NCI-H2227 (cell line): ENCODE measurements at regions not wholly inside any gene's neighbourhood (a gene's known extent, or its start where the extent isn't known, plus 50 kb on each side); places are given as distances from the start of the nearest gene placed in this dataset.
A peak's percentile ranks its signal among the peaks of the same experiment; 100 is the strongest.

Experiments used
- DNase-seq: peaks from one replicate; lab custom pipeline; 2025; ENCODE audit not compliant: unreplicated experiment; lab: John Stamatoyannopoulos, UW

DNA sequence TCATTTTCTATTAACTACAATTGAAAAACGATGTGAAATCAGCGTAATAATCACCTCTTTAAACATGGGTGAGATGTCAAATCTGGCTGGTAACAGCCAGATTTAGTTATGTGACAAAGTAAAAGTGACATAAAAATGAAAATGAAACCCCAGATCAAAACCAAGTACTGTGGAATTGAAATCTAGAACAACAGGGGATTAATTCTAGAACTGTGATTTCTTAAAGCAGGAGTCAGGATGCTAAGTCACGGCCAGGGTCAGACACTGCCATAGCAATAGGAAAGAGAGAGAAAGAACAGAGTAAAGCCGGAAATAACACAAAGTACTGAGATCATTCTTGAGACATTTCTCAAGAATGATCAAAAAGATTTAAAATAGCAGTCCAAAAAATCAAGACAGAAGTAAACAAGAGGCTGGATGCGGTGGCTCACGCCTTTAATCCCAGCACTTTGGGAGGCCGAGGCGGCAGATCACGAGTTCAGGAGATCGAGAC, 1183.7 kb upstream of the NXPH2 start:
- DNase-seq, result no peak

DNA sequence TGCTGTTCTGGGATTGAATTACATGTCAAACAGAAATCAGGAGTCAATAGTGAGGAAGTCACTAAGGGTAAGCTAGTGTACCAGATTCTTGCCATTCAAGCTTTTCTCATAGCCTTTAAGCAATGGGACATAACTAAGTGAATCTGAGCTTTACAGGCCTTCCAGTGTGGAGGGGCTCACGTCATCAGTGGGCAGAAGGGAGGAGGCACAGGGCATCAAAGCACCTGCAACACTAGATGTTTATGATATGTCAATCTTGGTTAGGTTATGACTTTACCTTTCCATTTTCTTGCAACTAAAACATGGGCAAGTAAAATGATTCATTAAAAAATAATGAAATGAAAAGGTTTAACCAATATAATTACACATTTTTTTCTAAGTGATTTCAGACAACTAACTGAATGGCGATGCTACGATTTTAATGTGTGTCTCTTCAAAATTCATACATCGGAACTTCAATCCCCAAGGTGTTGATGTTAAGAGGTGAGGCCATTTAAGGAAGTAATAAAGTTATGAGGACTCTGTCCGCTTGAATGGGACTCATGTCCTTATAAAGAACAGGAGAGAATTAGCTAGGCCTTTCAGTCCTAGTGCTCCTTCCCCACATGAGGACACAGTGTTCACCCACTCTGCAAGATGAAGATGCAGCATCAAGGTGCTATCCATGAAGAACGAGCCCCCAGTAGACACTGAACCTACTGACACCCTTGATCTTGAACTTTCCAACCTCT, 1169.2 kb upstream of the NXPH2 start:
- DNase-seq, result no peak

DNA sequence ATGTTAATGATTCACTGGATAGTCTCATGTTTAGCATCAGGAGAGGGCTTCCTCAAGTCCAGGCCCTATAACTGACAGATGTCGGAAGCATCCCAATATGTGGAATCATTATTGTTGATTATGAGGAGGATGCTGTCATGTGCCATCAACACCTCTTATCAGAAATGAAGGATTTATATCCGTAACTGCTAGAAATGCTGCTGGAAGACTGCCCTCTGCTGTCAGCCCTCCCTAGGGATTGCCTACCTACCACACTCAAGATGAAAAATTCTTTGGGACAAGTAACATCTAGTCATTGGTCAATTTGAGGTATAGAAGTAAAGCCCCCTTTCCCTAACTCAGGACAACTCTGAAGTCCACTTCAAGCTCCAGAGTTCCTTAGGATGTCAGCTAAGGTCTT, 1166.5 kb upstream of the NXPH2 start:
- no peak for DNase-seq

DNA sequence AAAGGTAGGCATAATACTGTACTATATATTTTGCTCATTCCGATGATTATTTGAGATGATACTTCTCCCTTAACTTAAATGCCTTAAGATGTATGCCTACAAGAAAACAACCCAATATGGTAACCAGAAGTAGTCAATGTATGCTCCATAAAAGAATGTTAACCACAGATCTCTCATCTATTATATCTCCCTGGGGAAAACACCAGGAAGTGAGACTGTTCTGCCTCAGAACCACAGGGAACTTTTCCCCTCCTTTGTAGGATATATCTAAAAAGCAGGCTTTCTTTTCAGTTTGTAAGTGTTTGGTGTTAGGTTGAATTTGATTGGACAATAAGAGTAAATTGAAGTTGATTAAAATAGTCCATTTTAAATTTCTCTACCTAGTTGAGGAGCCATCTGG, 1160.5 kb upstream of the NXPH2 start:
- no peak for DNase-seq

DNA sequence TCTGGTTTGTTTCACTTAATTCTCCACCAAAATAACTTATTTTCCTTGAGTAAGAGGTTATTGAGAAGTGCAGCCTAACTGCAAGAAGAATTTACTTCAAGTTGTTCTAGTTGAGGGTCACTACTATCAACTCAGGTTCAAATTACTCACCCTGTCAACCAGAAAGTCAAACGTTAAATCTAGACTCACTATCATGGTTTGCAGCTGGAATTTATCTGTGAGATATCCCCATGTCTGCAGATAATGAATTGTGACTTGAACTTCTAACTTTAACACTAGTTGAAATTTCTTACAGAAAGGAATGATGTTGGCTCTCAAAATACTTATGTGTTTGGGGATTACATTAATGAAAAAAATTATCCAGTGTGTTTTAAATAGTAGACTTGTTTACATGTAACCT, 1145.7 kb upstream of the NXPH2 start:
- no peak for DNase-seq

DNA sequence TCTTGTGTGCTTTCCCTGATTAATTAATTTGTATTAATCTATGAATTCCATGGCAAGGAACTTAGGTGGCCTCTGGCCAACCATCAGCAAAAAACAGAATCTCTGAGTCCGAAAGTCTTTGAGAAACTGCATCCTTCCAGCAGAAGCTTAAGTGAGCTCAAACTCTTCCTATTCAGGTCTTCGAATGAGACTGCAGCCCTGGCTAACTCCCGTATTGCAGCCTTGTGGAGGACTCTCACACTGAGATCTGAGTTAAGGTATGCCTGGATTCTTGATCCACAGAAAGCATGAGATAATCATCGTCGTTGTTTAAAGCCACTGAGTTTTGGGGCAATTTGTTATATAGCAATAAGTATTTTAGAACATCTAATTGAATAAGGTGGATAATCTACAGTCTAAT, 1143.9 kb upstream of the NXPH2 start:
- no peak for DNase-seq

DNA sequence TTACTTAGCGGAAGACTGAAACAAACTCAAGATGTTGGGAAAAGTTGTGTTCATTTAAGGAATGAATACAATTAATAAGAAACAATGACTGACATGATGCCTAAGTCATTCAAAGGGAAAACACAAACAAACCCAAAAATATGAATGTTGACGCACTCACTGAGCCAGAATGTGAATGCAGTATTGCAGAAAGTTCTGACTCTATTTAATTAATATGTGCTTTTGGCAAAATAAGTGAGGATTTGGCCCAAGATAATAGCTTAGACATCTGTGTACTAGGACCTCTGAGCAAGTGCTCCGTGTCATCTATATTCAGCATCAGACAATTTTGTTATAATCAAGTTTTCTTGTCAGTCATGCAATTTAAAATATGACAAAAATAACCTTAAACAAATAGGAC, 1138.8 kb upstream of the NXPH2 start:
- DNase-seq, result no peak

DNA sequence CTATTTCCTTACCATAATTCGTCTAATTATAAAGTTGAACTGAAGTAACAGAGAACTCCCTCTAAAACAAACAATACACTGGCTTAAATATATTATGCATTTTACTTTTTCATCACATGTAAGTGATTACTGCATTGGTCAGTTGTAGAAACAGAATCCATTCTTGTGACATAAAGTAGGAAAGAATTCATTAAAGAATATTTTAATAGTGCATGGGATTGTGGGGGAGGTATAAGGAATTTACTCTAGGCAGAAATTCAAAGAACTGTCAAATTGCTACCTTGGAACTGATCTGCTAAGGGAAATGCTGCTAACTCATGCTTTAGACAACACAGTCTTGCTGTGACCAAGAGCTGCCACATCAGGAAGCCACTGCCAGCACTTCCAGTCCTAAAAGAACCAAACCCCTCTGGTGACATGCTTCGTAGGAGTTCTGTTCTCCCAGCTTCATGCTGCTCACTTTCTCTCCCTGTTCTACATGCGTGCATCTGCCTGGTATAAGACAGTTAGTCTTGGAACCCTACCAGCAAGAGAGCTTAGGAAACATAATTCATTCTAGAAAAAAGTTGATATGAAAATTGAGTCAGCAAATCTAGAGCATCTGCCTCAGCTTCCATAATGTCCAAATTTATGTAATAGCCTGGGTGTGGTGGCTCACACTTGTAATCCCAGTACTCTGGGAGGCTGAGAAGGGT, 1137.6 kb upstream of the NXPH2 start:
- no peak for DNase-seq

DNA sequence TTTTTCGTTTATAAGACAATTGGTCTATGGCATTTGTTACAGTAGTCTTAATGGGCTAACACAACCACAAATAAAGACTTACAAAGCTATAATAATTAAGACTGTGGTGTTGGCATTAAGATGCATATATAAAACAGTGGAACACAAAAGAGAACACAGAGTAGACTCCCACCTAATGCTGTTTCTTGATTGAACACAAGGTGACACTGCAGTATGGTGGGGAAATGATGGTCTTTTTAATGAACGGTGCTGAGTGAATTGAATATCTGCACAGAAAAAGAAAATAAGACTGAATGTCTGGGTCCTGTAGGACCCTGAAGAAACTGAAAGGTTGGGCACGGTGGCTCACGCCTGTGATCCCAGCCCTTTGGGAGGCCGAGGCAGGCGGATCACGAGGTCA, 1136.6 kb upstream of the NXPH2 start:
- peak; percentile 14 for DNase-seq

DNA sequence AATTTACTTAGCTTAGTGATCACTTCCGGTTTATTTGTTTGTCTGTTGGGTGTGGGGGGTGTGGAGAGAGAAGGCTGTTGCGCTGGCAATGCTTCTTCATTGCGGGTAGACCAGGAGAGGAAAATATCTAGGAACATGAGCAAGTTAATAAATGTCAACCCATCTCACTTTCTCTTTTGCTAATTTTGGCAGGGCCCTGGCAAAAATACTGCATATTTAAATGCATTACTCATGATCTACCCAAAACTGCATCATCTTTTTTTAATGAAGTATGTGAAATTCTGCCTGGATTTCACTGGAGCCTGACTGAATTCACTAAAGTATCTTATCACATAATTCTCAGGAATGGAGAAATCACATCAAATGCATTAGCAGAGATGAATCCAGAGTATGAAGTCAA, 1131.0 kb upstream of the NXPH2 start:
- DNase-seq, result no peak

DNA sequence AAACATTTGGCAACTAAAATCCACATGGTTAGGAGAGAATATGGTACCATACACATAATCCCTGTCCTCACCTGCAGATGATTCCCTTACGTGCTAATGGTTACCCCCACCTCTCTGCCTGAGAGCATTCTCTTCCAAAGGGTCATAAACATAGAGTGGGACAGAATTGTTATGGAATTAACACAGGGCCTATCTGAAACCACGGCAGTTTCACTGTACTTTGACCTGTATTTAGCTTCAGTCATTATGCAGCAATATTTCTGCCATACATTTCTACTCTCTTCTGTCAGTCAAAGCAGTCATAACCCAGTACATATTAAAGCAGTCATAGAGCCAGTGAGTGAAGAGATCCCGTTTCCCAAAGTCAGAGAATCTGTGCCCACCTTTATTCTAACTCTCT, 1128.9 kb upstream of the NXPH2 start:
- no peak for DNase-seq

DNA sequence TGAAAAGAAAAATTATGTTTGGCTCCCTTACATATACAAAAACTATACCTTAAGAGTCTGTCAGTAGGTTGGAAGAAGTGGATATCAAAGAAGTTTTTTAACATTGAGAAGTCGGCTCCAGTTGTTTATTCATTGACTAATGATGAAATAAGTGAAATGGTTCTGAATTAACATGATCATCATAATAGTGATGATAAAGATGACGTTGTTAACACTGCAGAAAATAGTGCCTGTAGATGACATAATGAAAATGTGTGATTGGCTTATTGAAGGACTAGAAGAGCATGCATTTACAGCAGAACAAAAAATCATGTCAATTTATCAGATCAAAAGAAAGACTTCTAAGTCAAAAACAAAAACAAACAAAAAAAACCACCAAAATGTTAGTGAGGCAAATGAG, 1125.4 kb upstream of the NXPH2 start:
- DNase-seq, result no peak

DNA sequence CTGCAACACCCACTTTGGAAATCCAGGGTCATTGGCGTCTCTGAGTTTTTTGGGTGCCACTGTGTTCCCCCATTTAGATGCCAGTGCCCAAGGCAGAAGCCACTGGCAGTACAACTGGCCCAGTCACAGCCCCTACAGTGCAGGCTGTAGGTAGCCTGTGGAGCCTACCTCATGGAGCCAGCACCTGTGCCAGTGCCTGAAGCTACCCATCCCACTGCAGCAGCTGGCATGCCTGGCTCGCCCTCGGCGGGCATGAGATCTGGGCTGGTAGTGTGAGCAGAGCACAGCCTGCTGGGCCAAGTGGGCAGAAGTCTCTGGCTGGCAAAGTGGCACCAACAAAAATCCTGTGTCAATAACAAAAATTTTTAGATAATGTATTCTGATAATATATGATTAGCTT, 1111.4 kb upstream of the NXPH2 start:
- DNase-seq, result no peak

DNA sequence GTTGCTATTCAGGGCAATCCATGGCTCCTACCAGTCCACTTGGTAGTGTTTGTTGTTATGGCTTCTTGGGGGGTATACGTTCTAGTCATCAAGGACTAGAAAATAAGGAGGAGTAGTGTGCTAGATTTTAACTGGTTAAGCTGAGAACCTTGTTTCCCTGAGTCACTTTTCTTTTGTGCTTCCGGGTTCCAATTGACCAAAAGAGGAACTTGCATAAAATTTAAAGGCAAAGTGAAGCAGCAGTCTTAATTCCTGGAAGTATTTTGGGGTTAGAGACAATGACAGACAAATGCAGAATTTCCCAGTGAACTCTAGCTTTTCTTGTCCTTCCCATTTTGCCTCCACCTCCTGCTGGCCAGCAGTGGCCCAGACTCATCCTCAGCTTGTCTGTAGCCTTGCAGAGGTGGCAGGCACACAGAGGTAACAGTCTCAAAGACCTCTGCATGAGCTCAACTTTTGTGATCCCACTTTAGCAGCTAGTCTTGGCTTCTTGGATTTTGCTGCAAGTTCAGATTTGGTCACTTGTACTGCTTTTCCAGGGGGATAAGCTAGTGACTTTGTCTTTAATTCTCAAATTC, 1105.8 kb upstream of the NXPH2 start:
- DNase-seq, result no peak

DNA sequence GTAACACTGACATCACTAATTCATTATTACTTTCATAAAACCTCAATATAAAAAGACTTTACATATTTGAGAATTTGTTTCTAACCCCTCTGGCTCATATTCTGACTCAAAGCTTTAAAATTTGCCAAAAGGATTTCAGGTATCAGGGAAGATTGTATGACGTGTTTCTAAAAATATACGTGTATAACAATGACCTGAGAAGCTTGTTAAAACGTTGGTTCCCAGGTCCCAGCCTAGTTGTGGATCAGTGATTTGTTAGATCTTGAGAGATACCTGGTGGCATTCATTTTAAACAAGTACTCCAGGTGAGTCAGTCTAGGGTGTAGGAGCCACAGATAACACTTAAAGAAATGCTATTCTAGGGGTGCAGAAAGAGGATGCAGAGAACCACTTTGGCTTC, 1096.8 kb upstream of the NXPH2 start:
- no peak for DNase-seq

DNA sequence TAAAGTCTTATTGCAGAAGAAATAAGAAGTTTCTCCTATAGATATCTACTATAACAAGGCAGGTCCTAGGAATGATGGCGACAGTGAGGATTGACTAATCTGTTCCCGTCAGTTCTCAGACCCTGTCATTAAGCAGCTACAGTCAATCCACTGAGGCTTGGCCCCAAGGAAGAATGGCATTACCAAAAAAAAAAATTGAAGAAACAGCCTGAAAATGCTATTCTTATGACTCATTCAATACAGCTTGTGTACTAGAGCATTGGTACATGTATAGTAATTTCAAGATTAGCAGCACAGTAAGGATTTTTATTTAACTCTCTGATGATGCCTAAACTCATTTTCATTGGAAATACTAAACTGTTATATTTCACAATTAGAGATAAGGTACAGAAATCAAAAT, 1096.1 kb upstream of the NXPH2 start:
- no peak for DNase-seq

DNA sequence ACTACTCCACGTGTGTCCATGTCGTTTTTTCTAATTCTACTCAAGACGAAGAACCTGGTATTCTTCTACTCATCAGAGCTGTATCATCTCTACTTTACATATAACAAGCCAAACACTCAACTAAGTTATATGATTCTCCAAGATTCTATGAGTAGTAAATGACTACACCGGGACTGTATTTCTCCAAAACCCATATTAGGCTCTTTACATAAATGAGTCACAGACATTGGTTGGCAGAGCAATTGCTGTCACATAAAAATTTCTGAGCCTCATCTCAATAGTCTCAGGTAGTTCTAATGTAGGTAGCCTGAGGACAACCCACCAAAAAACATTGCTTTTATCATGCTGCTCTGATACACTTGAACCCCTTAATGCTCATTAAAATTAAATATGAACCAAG, 1092.3 kb upstream of the NXPH2 start:
- DNase-seq, result no peak

DNA sequence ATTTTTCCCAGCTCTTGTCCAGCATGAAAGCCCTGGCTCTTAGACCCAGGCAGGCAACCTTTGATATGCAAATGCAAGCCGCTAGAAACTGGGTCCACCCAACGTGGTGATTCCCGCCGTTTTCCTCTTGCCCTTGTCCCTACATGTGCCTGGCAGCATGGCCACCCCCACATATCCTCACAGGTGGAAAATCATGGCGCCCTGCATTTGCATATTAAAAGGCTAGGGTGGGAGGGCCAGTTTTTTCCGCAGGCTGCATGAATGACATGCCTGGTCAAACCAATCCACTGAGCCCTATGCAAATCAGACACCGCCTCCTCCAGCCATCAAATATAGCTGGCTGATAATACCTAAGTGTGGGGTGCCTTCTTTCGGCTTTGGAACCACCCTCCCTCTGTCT, 1091.8 kb upstream of the NXPH2 start:
- DNase-seq, result no peak

DNA sequence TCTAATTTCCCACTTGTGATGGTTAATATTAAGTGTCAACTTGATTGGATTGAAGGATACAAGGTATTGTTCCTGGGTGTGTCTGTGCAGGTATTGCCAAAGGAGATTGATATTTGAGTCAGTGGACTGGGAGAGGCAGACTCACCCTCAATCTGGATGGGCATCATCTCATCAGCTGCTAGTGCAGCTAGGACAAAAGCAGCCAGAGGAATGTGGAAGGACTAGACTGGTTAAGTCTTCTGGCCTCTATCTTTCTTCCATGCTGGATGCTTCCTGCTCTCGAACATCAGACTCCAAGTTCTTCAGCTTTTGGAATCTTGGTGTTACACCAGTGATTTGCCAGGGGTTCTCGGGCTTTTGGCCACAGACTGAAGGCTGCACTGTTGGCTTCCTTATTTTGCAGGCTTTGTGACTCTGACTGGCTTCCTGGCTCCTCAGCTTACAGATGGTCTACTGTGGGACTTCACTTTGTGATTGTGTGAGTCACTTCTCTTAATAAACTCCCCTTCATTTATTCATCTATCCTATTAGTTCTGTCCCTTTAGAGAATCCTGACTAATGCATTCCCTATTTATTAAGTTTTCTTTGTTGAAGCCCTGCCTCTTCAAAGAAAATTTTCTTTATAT, 1087.5 kb upstream of the NXPH2 start:
- no peak for DNase-seq

DNA sequence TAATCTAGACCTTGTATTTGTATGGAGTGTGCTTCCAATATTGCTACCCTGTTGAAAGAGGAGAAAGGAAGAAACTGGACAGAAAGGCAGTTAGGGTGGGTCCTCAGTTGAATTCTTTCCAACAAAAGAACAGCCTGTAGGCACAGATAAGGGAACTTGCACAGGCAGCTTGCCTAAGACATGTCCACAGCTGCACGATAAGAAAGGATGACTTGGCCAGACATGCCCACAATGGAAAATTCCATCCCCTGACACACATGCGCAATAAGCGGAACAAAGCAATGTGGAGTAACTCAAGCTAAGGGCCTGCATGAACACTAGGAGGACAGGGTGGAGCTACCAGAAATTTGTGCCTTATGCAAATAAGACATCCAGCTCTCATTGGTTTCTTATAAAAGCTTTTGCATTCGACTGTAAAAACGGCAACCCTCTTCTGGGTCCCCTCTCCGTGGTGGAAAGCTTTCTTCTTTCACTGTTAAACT, 1084.7 kb upstream of the NXPH2 start:
- no peak for DNase-seq

DNA sequence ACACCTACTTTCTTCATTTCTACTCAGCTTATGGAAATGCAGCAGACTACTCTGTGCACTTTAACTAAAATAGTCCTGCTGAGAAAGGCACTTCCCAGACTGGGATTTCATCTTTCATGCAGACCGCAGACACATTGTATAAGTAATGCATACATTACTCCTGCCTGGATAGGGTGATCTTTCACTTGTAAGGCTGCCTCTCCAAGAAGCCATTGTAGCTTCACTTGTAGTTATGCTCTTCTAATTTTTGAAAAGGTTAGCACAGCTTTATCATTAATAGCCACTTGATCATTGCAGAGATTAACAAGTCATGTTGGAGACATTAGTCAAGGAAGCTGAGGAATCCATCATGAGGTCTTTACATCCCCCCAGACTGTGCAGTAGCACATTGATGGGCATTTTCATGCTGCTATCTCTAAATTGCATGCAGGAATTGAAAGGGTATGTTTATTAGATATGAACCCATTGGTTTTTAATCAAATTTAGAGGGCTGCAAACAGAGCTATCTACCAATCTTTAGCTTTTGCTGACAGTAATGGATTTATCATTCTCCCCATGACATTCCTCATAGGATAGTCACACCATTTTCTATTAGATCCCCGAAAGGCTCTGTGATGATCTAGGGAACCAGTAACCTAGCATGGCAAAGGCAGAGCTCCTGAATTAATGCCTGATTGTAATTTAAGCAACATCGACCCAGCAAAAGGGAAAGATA, 1074.7 kb upstream of the NXPH2 start:
- no peak for DNase-seq
